Endothelial cell of umbilical vein (primary cell): ENCODE measurements at regions not wholly inside any gene's neighbourhood (a gene's known extent, or its start where the extent isn't known, plus 50 kb on each side); places are given as distances from the start of the nearest gene placed in this dataset.

Experiments
- BruUV-seq: library from RNA; stranded (reverse); fragments of 400-500 nt; replicated peaks from 2 replicates; lab custom pipeline; 2021; lab: Mats Ljungman, UMichigan
- CTCF ChIA-PET: fragments of 300-600, 350-600 bp; sonication (Branson Sonifier 250); formaldehyde crosslinking; loops from one replicate; lab custom pipeline; 2021; ENCODE audit warnings: antibody characterized with exemption, inconsistent platforms; lab: Charles Lee
- POLR2A ChIA-PET: fragments of 300-600, 350-600 bp; sonication (Branson Sonifier 250); formaldehyde crosslinking; loops from one replicate; lab custom pipeline; 2021; ENCODE audit warnings: antibody characterized with exemption, inconsistent platforms; lab: Charles Lee
- DNase-seq: peaks from one replicate; pipeline ENCODE4 v3.0.0-alpha.2; 2011; ENCODE audit warnings: low read depth, low spot score
- FAIRE-seq: peaks from 2 replicates; lab custom pipeline; 2011; peaks lifted over from hg19 to GRCh38; lab: Jason Lieb, UNC
- H2AFZ ChIP-seq: 2 replicates; pipeline ENCODE4 v1.6.0; 2012; ENCODE audit warnings: low read depth, low read length, control low read depth, inconsistent platforms
- H3K27ac ChIP-seq: 2 replicates; pipeline ENCODE4 v1.5.1; 2011; ENCODE audit warnings: low read depth, mild to moderate bottlenecking, control low read depth, low read length, moderate library complexity; ENCODE audit not compliant: insufficient read depth
- H3K27me3 ChIP-seq, 2 experiments: 2 replicates each; pipeline versions ENCODE4 v1.6.0 to v1.6.1; 2011; ENCODE audit warnings: low read length in 2 of 2, mixed read lengths in 1 of 2; ENCODE audit not compliant: control insufficient read depth in 2 of 2, insufficient read depth in 2 of 2
- H3K36me3 ChIP-seq, 2 experiments: 2 replicates in 1 of 2; 3 replicates in 1 of 2; pipeline ENCODE4 v1.5.1; 2011; ENCODE audit warnings: low read length in 2 of 2, mild to moderate bottlenecking in 1 of 2, moderate library complexity in 1 of 2; ENCODE audit not compliant: control insufficient read depth in 2 of 2, insufficient read depth in 2 of 2; ENCODE audit errors: extremely low read depth in 1 of 2
- H3K4me1 ChIP-seq: 3 replicates; pipeline ENCODE4 v1.5.1; 2011; ENCODE audit warnings: mild to moderate bottlenecking, low read length; ENCODE audit not compliant: control insufficient read depth, insufficient read depth; ENCODE audit errors: extremely low read depth
- H3K4me2 ChIP-seq: 2 replicates; pipeline ENCODE4 v1.6.1; 2011; ENCODE audit warnings: low read length, control low read depth, mixed read lengths; ENCODE audit not compliant: insufficient read depth
- H3K4me3 ChIP-seq, 3 experiments: fragments of 200-600 bp in 1 of 3; sonication (generic), shearing (Covaris generic) in 1 of 3; replicated peaks in 1 of 3; 2 replicates each; pipeline ENCODE4 v1.5.1; 2011 to 2016; ENCODE audit warnings: control low read depth in 3 of 3, low read length in 3 of 3, mild to moderate bottlenecking in 2 of 3, inconsistent platforms in 1 of 3, low read depth in 1 of 3, moderate library complexity in 1 of 3; ENCODE audit not compliant: insufficient read depth in 1 of 3
- H3K79me2 ChIP-seq: 2 replicates; pipeline ENCODE4 v1.6.0; 2012; ENCODE audit warnings: low read length, inconsistent platforms; ENCODE audit not compliant: control insufficient read depth, insufficient read depth
- H3K9ac ChIP-seq: replicated peaks from 2 replicates; pipeline ENCODE3; 2011; ENCODE audit warnings: low read length, control low read depth; ENCODE audit not compliant: insufficient read depth; ENCODE audit errors: extremely low read depth
- H3K9me1 ChIP-seq: replicated peaks from 3 replicates; pipeline ENCODE4 v1.6.0; 2011; ENCODE audit warnings: mild to moderate bottlenecking, low read length; ENCODE audit not compliant: control insufficient read depth, insufficient read depth; ENCODE audit errors: extremely low read depth
- H3K9me3 ChIP-seq: replicated peaks from 2 replicates; pipeline ENCODE4 v1.5.1; 2012; ENCODE audit warnings: low read length, inconsistent platforms; ENCODE audit not compliant: control insufficient read depth, insufficient read depth
- H4K20me1 ChIP-seq: replicated peaks from 2 replicates; pipeline ENCODE3; 2011; ENCODE audit warnings: mild to moderate bottlenecking, low read length; ENCODE audit not compliant: control insufficient read depth, insufficient read depth; ENCODE audit errors: extremely low read depth
- CTCF ChIP-seq, 2 donors: IDR thresholded peaks; 1 replicate in 1 of 2; 2 replicates in 1 of 2; pipeline ENCODE4 v1.5.1; 2011; ENCODE audit warnings: low read length in 2 of 2, mild to moderate bottlenecking in 2 of 2, moderate library complexity in 2 of 2, control low read depth in 1 of 2, inconsistent platforms in 1 of 2, low read depth in 1 of 2; ENCODE audit not compliant: insufficient read depth in 1 of 2; ENCODE audit errors: extremely low read depth in 1 of 2
- EZH2 ChIP-seq: IDR thresholded peaks from 2 replicates; pipeline ENCODE4 v1.6.1; 2012; ENCODE audit warnings: borderline replicate concordance, low read depth, mild to moderate bottlenecking, moderate library complexity, low read length, inconsistent platforms; ENCODE audit not compliant: severe bottlenecking
- FOS ChIP-seq: IDR thresholded peaks from 2 replicates; pipeline ENCODE4 v1.6.1; 2011; ENCODE audit warnings: mild to moderate bottlenecking, low read length, moderate library complexity, borderline replicate concordance; ENCODE audit not compliant: insufficient read depth
- GATA2 ChIP-seq: IDR thresholded peaks from 2 replicates; pipeline ENCODE4 v1.7.0; 2011; ENCODE audit warnings: low read depth, mild to moderate bottlenecking, moderate library complexity, mixed read lengths, low read length; ENCODE audit not compliant: insufficient read length, insufficient read depth
- JUN ChIP-seq: IDR thresholded peaks from 2 replicates; pipeline ENCODE4 v1.6.1; 2011; ENCODE audit warnings: borderline replicate concordance, low read depth; ENCODE audit not compliant: insufficient read length, insufficient read depth
- MAX ChIP-seq: IDR thresholded peaks from 2 replicates; pipeline ENCODE4 v1.6.1; 2011; ENCODE audit not compliant: insufficient read depth, insufficient read length
- MYC ChIP-seq: IDR thresholded peaks from one replicate; pipeline ENCODE4 v1.6.1; 2011; ENCODE audit warnings: mild to moderate bottlenecking, low read depth, low read length
- POLR2A ChIP-seq: IDR thresholded peaks from 2 replicates; pipeline ENCODE4 v1.6.1; 2012; ENCODE audit warnings: low read depth, mild to moderate bottlenecking, control low read depth, low read length
- POLR2AphosphoS5 ChIP-seq: IDR thresholded peaks from 2 replicates; pipeline ENCODE4 v1.6.1; 2012; ENCODE audit warnings: low read depth, mild to moderate bottlenecking, control low read depth, low read length, moderate library complexity; ENCODE audit not compliant: insufficient read depth
- dilution Hi-C: fragments of 300-500 bp; cut with MboI; formaldehyde crosslinking; loops from one replicate; pipeline ENCODE4 v1.15.0; 2019; ENCODE audit warnings: low sequenced_read_pairs; ENCODE audit not compliant: extremely low pct_ligation_motif_present
- intact Hi-C: fragments of 100-400 bp; cut with micrococcal nuclease; formaldehyde crosslinking; loops from one replicate; pipeline ENCODE4 v1.10.0; 2022

- CTCF ChIA-PET, result no interaction called here
- FAIRE-seq (no peak), DNase-seq (no peak)
- H3K4me1 ChIP-seq, result no peaks in the 10 kb centered on the region
- H3K4me3 ChIP-seq, result no peak overlapping the region
- H3K9me3 ChIP-seq, result no peaks in the 10 kb centered on the region
- H3K9ac ChIP-seq, result no peak overlapping the region
- no peak overlapping the region for H3K27ac ChIP-seq
- TF ChIP-seq FOS (no peak), POLR2A (no peak), MAX (no peak), EZH2 (no peak), MYC (no peak), POLR2AphosphoS5 (no peak), CTCF (IDR thresholded peaks at IDR 0.05; ENCODE audit: extremely low read depth in 1 of 2, insufficient read depth in 1 of 2, low read depth in 1 of 2, low read length in 2 of 2) (no peak), GATA2 (no peak), JUN (no peak)
- no peak overlapping the region for H3K4me2 ChIP-seq
- H3K27me3 ChIP-seq, result no peaks in the 10 kb centered on the region
- dilution Hi-C loops, result no loop called here
- no peaks in the 10 kb centered on the region for H3K79me2 ChIP-seq
- H3K36me3 ChIP-seq, result no peaks in the 10 kb centered on the region
- H4K20me1 ChIP-seq, result no peaks in the 10 kb centered on the region
- intact Hi-C loops, result no loop called here
- POLR2A ChIA-PET, result no interaction called here
- H2AFZ ChIP-seq, result no peak overlapping the region
- no peaks in the 10 kb centered on the region for H3K9me1 ChIP-seq
- no TSS peak for BruUV-seq
Observed at GRCh38 chr4:187270154-187270553, 546.5 kb upstream of the FAT1 start.
